Smooth muscle cell (in vitro differentiated cells): ENCODE measurements at regions not wholly inside any gene's neighbourhood (a gene's known extent, or its start where the extent isn't known, plus 50 kb on each side); places are given as distances from the start of the nearest gene placed in this dataset.

Experiments used
- DNase-seq: peaks from one replicate; lab custom pipeline; 2025; ENCODE audit not compliant: unreplicated experiment; lab: John Stamatoyannopoulos, UW
- H2AFZ ChIP-seq: fragments of 200-600 bp; sonication (generic); 2 replicates; pipeline ENCODE4 v1.6.0; 2016; ENCODE audit warnings: antibody characterized with exemption, low read depth, mild to moderate bottlenecking
- H3F3A ChIP-seq: fragments of 200-600 bp; sonication (generic); 2 replicates; pipeline ENCODE4 v1.6.0; 2017; ENCODE audit warnings: antibody characterized with exemption, low read depth
- H3K27ac ChIP-seq: fragments of 200-600 bp; sonication (generic); 2 replicates; pipeline ENCODE4 v1.5.1; 2016; ENCODE audit warnings: low read depth, mild to moderate bottlenecking
- H3K27me3 ChIP-seq: fragments of 200-600 bp; sonication (generic); 2 replicates; pipeline ENCODE4 v1.6.1; 2016; ENCODE audit warnings: low read depth, mild to moderate bottlenecking
- H3K36me3 ChIP-seq: fragments of 200-600 bp; sonication (generic); 2 replicates; pipeline ENCODE4 v1.5.1; 2016; ENCODE audit warnings: low read depth
- H3K4me1 ChIP-seq: fragments of 200-600 bp; sonication (generic); 2 replicates; pipeline ENCODE4 v1.5.1; 2016; ENCODE audit warnings: low read depth
- H3K4me2 ChIP-seq: fragments of 200-600 bp; sonication (generic); 2 replicates; pipeline ENCODE4 v1.6.0; 2016; ENCODE audit warnings: mild to moderate bottlenecking
- H3K4me3 ChIP-seq: fragments of 200-600 bp; sonication (generic); 2 replicates; pipeline ENCODE4 v1.5.1; 2016; ENCODE audit warnings: mild to moderate bottlenecking
- H3K79me2 ChIP-seq: fragments of 200-600 bp; sonication (generic); 2 replicates; pipeline ENCODE4 v1.6.0; 2016; ENCODE audit warnings: low read depth, mild to moderate bottlenecking
- H3K9ac ChIP-seq: fragments of 200-600 bp; sonication (generic); 2 replicates; pipeline ENCODE4 v1.6.0; 2016; ENCODE audit warnings: low read depth
- H3K9me3 ChIP-seq: fragments of 200-600 bp; sonication (generic); replicated peaks from 2 replicates; pipeline ENCODE4 v1.5.1; 2016; ENCODE audit warnings: low read depth
- H4K20me1 ChIP-seq: fragments of 200-600 bp; sonication (generic); 2 replicates; pipeline ENCODE4 v1.6.0; 2016; ENCODE audit warnings: low read depth
- CTCF ChIP-seq: fragments of 200-600 bp; sonication (generic); IDR thresholded peaks from 2 replicates; pipeline ENCODE4 v1.5.1; 2017; ENCODE audit warnings: borderline replicate concordance, mild to moderate bottlenecking, antibody characterized with exemption; ENCODE audit not compliant: insufficient read depth, poor library complexity, severe bottlenecking
- WGBS: methylation state at CpG from one replicate; pipeline ENCODE4 v1.1.7; 2016; ENCODE audit warnings: low lambda C conversion rate; 5-methylcytosine and 5-hydroxymethylcytosine counted together

- H3K79me2 ChIP-seq = no peaks in the 10 kb centered on the region
These were observed 128.7 kb upstream of the DPYD start for GRCh38 chr1:98049370-98050135.

GRCh38 chr1:98048751-98049325 is 128.0 kb upstream of the DPYD start:
- no peak for TF ChIP-seq CTCF
- peak overlapping the region; percentile 27 for H3K4me3 ChIP-seq
- no peak overlapping the region for H3K9ac ChIP-seq
- H3K4me2 ChIP-seq = peak overlapping the region; percentile 72
- H4K20me1 ChIP-seq = no peaks in the 10 kb centered on the region
- H3K79me2 ChIP-seq = no peaks in the 10 kb centered on the region
- no peaks in the 10 kb centered on the region for H3K9me3 ChIP-seq
- WGBS = 13% methylated on average over 16 of the region's 16 CpGs
- peaks cover 11% of the 10 kb centered on the region for H3K4me1 ChIP-seq
- H2AFZ ChIP-seq = no peak overlapping the region
- peaks cover 6% of the 10 kb centered on the region for H3F3A ChIP-seq
- no peak for DNase-seq
- no peaks in the 10 kb centered on the region for H3K36me3 ChIP-seq
- peaks cover 67% of the 10 kb centered on the region for H3K27me3 ChIP-seq
- no peak overlapping the region for H3K27ac ChIP-seq

More at GRCh38 chr1:98049370-98050135, 128.7 kb upstream of the DPYD start:
- DNase-seq = no peak
- peak overlapping the region; percentile 12 for H3K4me3 ChIP-seq
- H3K9ac ChIP-seq = no peak overlapping the region
- TF ChIP-seq CTCF = no peak
- peaks cover 11% of the 10 kb centered on the region for H3K4me1 ChIP-seq
- peaks cover 6% of the 10 kb centered on the region for H3F3A ChIP-seq
- H2AFZ ChIP-seq = no peak overlapping the region
- H3K9me3 ChIP-seq = no peaks in the 10 kb centered on the region
- 23% methylated on average over 24 of the region's 24 CpGs for WGBS
- peak overlapping the region; percentile 72 for H3K4me2 ChIP-seq
- H3K27me3 ChIP-seq = peaks cover 60% of the 10 kb centered on the region
- H3K27ac ChIP-seq = no peak overlapping the region
- H4K20me1 ChIP-seq = no peaks in the 10 kb centered on the region
- H3K36me3 ChIP-seq = no peaks in the 10 kb centered on the region

- Histone ChIP-seq H3K4me3 (peak overlapping the region; percentile 27), H3K9me3 (no peaks in the 10 kb centered on the region), H2AFZ (no peak overlapping the region), H3K36me3 (no peaks in the 10 kb centered on the region), H3K79me2 (no peaks in the 10 kb centered on the region), H4K20me1 (no peaks in the 10 kb centered on the region), H3F3A (peaks cover 6% of the 10 kb centered on the region), H3K4me2 (peak overlapping the region; percentile 72), H3K4me1 (peaks cover 11% of the 10 kb centered on the region), H3K27ac (no peak overlapping the region), H3K9ac (no peak overlapping the region), H3K27me3 (peaks cover 73% of the 10 kb centered on the region)
- no peak for TF ChIP-seq CTCF
- WGBS = under 1% methylated on average over 15 of the region's 15 CpGs
- DNase-seq = peak; percentile 45
These were observed 127.4 kb upstream of the DPYD start for GRCh38 chr1:98048244-98048643.
